NCI-H2196 (cell line): ENCODE measurements at regions not wholly inside any gene's neighbourhood (a gene's known extent, or its start where the extent isn't known, plus 50 kb on each side); places are given as distances from the start of the nearest gene placed in this dataset.
"Not testable (repeated sequence)": the region's sequence is repeated elsewhere in the genome, so short reads cannot be mapped to it uniquely, and the experiment has no call there.

Experiments used
- DNase-seq: peaks from one replicate; lab custom pipeline; 2025; ENCODE audit not compliant: unreplicated experiment; lab: John Stamatoyannopoulos, UW

GRCh38 chr4:103422467-103423219 lies 224.5 kb upstream of the CENPE start:
- no peak for DNase-seq

- DNase-seq, result no peak
Observed at GRCh38 chr4:103415801-103416200, 217.7 kb upstream of the CENPE start.

- not testable (repeated sequence) for DNase-seq
Observed at GRCh38 chr4:103412646-103413045, 214.5 kb upstream of the CENPE start.

- no peak for DNase-seq
Observed at GRCh38 chr4:103410386-103410785, 212.2 kb upstream of the CENPE start.

GRCh38 chr4:103405415-103405814 lies 207.3 kb upstream of the CENPE start:
- DNase-seq, result no peak

- DNase-seq, result no peak
Observed at GRCh38 chr4:103403619-103404018, 205.5 kb upstream of the CENPE start.

GRCh38 chr4:103402198-103402597 lies 204.1 kb upstream of the CENPE start:
- DNase-seq, result no peak

GRCh38 chr4:103400405-103400804 lies 202.3 kb upstream of the CENPE start:
- no peak for DNase-seq

- no peak for DNase-seq
Observed at GRCh38 chr4:103397541-103397940, 199.4 kb upstream of the CENPE start.

GRCh38 chr4:103387508-103388011 lies 189.4 kb upstream of the CENPE start:
- not testable (repeated sequence) for DNase-seq

GRCh38 chr4:103385565-103385964 lies 187.4 kb upstream of the CENPE start:
- DNase-seq, result not testable (repeated sequence)

GRCh38 chr4:103375278-103375677 lies 177.1 kb upstream of the CENPE start:
- no peak for DNase-seq

- no peak for DNase-seq
Observed at GRCh38 chr4:103374758-103375157, 176.6 kb upstream of the CENPE start.

GRCh38 chr4:103374306-103374705 lies 176.2 kb upstream of the CENPE start:
- DNase-seq, result no peak

GRCh38 chr4:103372002-103372558 lies 173.9 kb upstream of the CENPE start:
- DNase-seq, result no peak

- DNase-seq, result no peak
Observed at GRCh38 chr4:103370336-103370735, 172.2 kb upstream of the CENPE start.

- no peak for DNase-seq
Observed at GRCh38 chr4:103365285-103365684, 167.1 kb upstream of the CENPE start.

- DNase-seq, result no peak
Observed at GRCh38 chr4:103364083-103364482, 165.9 kb upstream of the CENPE start.

- no peak for DNase-seq
Observed at GRCh38 chr4:103361926-103362325, 163.8 kb upstream of the CENPE start.

GRCh38 chr4:103359900-103360299 lies 161.8 kb upstream of the CENPE start:
- no peak for DNase-seq

- DNase-seq, result no peak
Observed at GRCh38 chr4:103354006-103354405, 155.9 kb upstream of the CENPE start.

- DNase-seq, result no peak
Observed at GRCh38 chr4:103329642-103330041, 131.5 kb upstream of the CENPE start.

- no peak for DNase-seq
Observed at GRCh38 chr4:103324811-103325210, 126.7 kb upstream of the CENPE start.
